Stimulated activated CD4-positive, alpha-beta T cell treated with anti-CD3 and anti-CD28 coated beads, TNF-alpha, amount 100 ng/mL, for 48 hours (primary cell): ENCODE measurements at regions not wholly inside any gene's neighbourhood (a gene's known extent, or its start where the extent isn't known, plus 50 kb on each side); places are given as distances from the start of the nearest gene placed in this dataset.
"Not testable (repeated sequence)": the region's sequence is repeated elsewhere in the genome, so short reads cannot be mapped to it uniquely, and the experiment has no call there.

Experiments
- DNase-seq, 3 donors: peaks; one replicate each; pipeline ENCODE4 v3.0.0-alpha.2; 2020; ENCODE audit warnings: low read depth in 3 of 3

DNA sequence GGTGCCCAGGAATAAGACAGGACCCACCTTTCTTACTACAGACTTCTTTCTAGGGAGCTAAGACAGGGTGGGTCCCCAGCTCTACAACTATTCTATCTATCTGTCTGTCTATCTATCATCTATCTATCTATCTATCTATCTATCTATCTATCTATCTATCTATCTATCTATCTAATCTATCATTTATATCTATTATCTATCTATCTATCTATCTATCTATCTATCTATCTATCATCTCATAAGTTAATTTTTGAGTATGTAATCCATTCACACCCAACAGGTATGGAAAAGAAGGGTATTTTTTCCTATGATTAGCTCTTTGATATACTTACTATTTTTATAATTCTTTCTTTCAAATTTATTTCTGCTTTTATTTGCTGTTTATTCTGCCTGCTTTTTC lies 55.9 kb downstream of the BAMBI start:
- DNase-seq, result no peak

DNA sequence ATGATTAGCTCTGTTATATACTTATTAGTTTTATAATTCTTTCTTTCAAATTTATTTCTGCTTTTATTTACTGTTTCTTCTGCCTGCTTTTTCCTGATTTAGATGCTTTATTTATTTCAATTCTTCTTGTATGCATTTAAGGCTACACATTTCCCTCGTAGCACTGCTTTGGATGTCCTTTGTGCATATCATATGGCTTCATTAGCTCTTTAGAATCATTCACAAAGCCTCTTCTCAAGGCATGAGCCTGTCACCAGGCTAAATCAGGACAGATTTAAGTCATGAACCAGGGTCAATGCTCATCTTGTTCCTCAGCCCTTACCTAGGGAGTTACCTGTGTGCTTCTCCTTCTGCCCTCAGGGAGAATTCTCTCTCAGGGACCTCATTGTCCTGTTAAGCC lies 56.3 kb downstream of the BAMBI start:
- DNase-seq, result no peak

DNA sequence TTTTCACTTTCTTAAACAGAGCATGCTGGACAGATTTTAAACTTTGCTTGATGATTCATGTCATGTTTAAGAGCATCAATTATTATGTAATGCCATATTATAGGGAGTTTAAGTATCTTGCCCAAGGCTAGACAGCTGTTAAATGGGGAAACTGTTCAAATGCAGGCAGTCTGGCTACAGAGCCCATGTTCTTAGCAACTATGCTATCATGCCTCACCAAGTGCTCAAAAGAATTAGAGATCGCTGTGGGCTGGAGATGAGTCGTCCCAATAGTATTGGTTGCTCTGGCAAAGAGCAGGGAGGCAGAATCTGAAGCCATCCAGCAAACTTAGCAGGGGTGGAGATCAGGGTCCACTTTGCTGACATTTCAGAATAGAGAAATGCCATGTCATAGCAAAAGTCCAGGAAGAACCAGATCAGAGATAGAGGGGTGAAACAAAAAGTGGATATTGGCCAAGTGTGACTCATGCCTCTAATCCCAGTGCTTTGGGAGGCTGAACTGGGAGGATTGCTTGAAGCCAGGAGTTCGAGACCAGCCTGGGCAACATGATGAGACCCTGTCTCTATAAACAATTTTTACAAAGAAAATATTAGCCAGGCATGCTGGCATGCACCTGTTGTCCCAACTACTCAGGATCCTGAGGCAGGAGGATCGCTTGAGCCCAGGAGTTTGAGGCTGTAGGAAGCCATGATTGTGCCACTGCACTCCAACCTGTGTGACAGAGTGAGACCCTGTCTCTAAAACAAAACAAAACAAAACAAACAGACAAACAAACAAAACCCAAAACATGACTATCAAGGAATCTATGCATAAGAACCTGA lies 57.8 kb downstream of the BAMBI start:
- DNase-seq, result no peak

DNA sequence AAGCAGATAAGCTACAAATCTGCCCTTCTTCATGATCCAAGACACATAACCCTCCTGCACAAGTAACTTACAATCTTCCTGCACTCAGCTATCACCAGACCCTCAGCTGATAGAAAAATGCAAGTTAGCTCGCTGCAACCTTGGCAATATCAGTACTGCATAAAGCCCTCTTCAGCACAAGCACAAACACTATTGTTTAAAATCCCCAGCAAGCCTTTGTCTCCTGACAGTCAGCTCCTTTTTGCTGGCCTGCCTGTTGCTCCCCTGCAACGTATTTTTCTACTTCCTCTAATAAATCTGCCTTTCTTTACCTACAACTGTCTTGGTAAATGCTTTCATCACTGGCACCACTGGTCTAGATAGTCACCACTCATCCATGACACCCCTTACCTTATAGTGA lies 59.8 kb downstream of the BAMBI start:
- DNase-seq, result no peak

DNA sequence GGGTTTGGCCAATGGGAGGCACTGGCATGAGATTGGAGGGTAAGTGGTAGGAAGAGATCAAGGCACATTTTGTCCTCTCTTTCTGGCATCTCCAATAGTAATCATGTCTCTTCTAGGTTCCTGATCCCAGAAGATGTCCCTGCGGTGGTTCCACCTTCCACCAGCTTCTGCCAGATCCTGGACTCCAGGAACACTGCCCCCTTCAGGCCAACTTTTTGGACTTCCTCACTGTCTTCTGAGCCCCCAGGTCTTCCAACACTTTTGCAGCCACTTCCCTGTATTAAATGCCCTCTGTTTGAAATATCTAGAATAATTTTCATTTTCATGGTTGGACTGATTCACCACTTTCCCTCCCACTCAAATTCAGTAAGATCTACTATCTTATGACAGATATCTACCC lies 60.9 kb downstream of the BAMBI start:
- DNase-seq, result no peak

DNA sequence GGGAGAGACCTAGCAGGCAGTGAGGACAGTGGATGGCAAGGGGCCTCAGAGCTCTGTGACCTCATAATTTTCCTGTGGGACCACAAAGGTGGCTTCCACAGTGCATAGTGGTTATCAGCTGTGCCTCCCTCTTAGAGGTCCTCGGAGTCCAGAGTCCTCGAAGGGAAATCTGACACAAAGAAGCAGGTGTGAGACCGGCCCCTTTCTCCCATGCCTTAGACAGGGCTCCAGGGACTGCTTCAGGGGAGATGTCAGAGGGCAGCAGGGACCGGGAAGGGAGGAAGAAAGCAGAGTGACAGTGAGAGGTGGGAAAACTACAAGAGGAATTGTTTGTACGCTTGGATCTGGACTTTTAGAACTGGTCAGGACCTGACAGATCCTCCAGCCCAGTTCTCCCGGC lies 66.3 kb downstream of the BAMBI start:
- no peak for DNase-seq

DNA sequence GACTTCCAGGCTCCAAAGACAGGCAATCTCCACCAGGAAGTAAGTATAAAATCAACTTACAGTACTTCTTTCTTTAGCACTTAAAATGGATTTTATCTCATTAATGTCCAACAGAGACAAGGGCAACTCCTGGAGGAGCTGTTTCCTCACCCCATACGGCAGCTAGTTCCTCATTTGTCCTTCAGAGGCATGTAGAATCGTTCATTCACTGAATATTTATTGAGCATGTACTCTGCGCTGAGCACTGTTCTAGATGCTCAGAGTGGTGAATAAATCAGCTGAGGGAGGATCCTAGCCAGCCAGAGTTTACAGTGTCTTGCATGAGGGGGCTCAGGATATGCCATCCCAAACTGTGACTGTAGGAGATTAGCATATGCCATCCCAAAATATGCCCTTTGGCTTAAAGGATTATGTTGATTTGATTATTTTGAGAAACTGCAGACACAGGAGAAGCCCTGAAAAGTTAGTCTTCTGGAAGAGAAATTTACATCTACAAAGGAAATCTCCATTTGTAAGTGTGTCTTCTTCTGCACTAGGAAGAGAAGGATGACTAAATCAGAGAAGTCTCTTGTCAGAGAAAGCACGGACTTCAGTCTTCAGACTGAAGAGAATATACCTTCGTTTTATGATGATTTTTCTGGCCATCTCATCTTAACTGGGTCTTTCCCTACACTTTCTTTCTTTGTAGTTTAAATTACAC lies 66.9 kb downstream of the BAMBI start:
- no peak for DNase-seq

DNA sequence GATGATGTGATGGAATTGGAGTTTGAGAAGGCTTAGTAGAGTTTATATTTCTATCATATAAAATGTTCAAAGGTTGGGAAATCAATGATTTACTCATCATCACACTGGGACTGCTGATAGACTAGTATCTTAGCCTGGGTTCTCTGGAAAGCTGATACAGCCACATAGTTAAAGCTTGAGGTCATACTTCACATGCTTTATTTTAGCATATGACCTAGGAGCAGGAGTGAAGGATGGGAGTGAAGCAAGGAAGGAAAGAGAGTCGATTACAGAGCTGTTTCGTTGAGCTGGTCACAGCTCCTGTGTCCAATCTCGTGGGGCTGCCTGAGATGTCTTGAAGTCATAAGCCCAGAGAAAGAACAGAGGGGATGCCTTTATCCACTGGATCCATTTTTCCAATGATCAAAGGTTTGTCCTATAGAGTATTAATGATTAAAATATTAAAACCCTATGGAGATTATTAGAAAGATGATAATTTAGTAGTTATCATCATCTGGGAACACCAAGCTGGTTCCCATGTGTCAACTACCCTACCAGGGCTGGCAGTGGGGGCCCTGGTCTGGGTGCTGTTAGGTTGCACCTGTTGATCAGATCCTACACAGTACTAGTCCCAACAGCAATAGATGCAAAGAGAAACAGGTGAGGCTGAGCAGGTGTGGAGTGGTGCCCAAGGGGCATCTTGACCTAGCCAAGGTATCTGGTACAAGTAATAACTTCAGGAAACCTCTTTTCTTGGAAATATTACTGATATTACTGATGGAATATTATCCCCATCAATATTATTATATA lies 77.8 kb downstream of the BAMBI start:
- no peak for DNase-seq

DNA sequence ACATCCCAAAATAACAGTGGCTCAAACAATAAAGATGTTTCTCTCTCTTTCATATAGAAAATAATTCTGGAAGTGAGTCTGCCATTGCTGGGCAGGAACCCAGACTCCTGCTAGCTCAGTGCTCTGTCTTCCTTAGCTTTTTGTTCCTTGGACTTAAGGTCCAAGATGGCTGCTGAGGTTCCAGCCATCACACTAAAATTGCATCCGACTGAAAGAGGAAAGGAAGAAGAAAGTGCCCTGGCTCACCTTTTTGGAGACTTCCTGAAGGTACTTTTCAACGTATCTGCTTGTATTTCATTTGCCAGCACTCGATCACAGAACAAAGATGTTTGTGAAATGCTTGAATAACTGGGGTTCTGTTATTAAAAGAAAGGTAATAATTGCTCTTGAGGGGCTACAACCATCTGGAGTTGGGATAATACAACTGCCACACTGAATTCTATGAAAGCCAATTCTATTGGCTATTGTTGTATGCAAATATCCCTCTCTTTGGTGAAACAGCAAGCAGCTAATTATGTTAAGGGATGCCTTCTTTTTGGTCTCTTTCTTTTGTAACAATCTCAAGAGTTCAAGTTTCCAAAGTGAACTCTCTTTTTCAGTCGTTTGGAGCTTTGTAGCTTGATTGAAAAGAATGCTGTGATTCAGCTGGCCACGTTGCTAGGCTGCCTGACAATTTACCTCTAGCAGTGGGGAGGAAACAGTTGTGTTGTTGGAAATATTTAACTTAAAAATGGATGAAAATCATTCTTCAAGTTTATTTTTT lies 83.9 kb downstream of the BAMBI start:
- no peak for DNase-seq

DNA sequence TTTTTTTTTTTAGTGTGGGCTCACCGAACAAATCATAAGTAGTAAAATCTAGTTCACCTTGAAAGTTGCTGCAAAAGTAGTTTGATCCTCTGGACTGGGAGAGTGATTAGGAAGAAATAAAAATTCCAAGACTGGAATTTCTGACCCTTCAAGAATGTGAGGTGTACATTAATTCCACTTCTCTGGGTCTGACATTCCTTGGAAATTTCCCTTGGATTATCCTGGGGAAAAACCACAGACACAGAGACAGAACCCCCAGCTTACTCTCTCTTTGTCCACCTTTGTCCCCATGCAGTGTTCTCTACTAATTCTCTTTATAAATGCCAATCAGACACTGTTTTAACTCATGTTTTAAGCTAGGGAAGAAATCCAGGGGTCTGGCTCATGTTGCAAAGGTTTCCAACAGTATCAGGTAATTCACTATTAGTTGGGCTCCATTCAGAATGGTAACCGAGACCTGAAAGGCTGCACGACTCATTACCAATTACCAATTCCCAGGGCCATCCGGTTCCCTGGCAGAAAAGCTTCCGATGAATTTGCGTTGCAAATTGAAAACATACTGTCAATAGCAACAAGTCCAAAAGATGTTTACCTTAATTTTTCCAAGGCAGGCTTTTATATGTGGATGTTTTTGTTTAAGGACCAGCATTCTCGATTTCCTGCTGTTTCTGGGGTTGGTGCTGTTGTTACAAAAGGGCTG lies 86.3 kb downstream of the BAMBI start:
- no peak for DNase-seq

DNA sequence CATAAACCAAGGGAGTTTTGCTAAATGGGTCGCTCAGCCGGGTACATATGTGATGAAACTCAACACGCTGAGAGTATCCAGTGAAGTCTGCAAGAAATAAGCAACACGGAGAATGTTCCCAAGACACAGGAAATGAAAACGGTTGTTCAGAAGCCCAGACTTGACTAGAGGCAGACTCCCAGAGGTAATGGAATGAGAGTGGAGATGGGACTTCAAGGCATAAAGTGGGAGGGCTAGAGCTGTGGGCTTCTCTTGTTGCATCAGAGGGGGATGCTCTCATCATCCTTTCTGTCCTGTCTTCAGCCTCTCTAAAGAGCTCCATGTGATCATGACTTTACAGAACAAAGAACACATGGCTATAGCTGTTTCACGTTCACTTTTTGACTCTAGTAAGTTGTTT lies 88.3 kb downstream of the BAMBI start:
- no peak for DNase-seq

DNA sequence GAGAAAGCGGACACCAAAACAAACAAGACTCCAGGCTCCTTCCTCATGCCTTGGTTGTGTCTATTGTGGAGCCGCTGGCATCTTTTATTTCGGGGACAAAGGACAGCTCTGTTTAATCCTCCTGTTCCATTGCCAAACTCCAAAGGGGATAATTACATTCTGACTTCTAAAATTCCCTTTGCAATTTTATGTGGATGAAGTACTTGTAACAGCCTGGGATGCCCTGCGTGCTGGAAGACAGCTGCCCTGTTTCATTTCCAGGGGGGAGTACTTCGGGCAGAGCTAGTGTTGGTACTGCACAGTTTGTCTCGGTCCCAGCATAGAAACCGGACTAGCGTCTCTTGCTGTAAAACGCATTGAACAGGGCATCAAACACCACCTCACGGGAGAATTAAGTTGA lies 90.9 kb downstream of the BAMBI start:
- DNase-seq, result no peak

DNA sequence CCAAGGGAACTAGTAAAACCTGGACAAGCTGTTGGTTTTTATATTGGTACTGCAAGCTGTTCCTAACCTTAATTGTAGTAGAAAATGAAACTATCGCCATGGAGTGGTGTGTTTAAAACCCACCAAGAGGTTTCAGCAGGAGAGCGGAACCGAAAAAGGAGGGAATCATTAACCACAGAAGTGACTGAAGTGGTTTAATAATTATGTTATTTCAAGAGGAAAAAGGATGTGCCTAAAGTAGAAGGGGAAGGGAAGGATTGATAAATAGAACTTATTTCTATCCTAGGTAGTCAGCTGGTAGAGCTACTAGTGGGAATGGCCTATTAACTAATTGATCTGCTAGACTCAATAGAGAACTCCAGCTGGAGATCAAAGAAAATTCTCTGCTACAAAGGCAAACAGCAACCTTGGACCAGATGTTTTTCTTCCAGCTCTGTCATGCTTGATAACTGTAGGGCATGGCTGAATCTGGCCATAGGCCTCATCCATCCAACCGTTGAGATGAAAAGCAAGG lies 91.8 kb downstream of the BAMBI start:
- no peak for DNase-seq

DNA sequence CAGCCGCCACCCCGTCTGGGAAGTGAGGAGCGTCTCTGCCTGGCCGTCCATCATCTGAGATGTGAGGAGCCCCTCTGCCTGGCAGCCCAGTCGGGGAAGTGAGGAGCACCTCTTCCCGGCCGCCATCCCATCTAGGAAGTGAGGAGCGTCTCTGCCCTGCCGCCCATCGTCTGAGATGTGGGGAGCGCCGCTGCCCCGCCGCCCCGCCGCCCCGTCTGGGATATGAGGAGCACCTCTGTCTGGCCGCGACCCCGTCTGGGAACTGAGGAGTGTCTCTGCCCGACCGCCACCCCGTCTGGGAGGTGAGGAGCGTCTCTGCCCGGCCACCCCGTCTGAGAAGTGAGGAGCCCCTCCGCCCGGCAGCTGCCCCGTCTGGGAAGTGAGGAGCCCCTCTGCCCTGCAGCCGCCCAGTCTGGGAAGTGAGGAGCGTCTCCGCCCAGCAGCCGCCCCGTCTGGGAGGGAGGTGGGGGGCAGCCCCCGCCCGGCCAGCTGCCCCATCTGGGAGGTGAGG lies 94.3 kb downstream of the BAMBI start:
- not testable (repeated sequence) for DNase-seq

DNA sequence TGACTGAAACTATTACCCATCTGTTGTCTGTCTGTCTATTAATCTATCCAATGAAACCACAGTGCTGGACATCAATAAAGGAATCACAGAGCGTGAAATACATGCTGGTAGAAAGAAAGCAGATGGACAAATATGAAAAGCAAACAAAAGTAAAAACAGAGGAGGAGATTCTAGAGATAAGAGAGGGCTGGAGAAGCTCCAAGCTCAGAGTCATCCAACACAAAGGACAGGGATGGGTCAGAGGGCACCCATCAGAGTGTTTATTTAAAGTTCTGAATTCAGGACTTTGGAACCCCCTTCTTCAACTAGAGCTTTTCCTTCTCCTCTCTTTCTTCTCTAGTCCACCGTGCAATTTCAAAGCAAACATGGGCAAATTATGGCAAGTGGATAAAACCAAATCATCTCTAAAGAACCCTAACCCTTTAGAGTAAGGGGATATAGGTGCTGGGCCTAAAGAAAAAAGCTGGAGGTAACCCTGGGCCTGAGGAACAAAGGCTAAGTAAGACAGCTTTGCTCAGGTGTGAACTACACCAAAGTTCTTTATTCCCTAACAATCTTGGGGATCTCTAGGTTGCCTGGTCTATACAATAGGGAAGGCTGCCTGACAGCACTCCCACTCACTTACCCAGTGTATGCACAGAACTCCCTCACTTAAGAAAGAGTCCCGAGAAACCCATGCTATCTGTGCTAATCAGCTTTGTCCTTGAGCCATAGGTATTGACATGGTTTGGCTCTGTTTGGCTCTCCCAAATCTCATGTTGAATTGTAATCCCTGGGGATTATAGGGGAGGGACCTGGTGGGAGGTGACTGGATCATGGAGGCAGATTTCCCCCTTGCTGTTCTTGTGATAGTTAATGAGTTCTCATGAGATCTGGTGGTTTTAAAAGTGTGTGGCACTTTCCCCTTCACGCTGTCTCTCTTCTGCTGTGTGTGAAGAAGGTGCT lies 97.0 kb downstream of the BAMBI start:
- no peak for DNase-seq

DNA sequence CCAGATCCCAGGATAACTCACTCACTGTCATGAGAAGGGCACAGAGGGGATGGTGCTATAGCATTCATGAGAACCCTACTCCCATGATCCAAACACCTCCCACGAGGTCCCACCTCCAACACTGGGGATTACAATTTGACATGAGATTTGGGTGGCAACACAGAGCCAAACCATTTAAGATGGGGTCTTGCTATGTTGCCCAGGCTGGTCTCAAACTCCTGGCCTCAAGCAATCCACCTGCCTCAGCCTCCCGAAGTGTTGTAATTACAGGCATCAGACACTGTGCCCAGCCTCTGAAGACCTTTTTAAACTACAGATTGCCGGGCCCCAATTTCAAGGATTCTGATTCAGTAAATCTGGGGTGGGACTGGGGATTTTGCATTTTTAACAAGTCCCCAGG lies 98.5 kb downstream of the BAMBI start:
- DNase-seq, result no peak

DNA sequence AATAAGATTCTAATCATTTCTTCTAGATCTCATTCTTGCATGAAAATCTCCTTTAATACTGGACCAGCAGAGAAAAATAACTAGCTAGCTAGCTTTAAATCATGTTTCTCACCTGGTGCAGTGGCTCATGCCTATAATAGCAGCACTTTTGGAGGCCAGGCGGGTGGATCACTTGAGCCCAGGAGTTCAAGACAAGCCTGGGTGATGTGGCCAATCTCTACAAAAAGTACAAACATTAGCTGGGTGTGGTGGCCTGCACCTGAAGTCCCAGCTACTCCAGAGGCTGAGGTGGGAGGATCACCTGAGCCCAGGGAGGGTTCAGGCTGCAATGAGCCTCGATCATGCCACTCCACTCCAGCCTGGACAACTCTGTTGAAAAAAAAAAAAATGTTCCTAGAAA lies 99.2 kb downstream of the BAMBI start:
- DNase-seq, result no peak

DNA sequence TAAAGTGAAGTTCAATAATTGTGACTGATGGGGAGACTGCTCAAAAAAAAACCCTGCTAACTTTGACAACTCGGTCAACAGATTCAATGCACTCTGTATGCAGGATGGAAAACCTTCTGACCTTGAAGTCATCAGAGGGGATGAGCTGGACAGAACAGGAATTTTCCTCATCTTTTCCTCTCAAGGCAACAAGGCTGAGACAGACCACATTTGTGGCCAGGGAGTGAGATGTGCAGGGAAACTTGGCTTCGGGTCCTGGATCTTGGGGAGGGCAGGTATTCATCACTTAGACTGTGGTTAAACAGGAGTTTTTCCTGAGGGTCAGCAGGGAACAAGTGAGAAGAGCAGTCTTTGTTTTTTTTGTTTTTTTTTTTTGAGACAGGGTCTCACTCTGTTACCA lies 100.6 kb downstream of the BAMBI start:
- no peak for DNase-seq

DNA sequence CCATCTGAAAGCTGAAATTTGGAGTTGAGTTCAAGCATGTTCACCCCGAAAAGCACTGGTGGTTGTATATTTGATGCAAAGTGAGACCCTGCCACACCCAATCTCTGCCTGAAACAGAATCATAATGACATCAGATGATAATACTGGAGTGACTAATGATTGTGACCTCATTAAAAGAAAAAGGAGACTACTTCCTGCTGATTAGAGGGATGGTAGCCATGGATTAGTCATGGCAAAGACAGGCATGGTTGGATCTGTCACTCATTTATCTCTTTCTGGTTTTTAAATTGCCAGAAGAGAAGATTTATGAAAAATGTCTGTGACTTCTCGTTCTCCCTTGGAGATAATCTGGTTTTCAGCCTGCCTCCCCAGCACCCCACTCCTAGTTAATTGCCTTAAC lies 101.2 kb downstream of the BAMBI start:
- no peak for DNase-seq

DNA sequence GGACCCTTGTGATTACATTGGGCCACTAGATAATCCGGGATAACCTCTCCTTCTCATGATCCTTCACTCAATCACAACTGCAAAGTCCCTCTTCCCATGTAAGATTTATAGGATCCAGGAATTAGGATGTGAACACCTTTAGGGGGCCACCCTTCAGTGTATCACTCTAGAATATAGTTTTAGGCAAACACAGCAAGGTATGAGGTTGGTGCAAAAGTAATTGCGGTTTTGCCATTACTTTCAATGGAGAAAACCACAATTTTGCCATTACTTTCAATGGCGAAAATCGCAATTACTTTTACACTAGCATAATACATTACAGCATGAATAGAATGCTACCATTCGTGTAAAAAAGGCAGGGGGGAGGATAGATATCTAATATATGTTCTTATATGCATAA lies 104.0 kb downstream of the BAMBI start:
- no peak for DNase-seq
